Keratinocyte (primary cell): ENCODE measurements at regions not wholly inside any gene's neighbourhood (a gene's known extent, or its start where the extent isn't known, plus 50 kb on each side); places are given as distances from the start of the nearest gene placed in this dataset.

ENCODE experiments used
- DNase-seq: peaks from one replicate; pipeline ENCODE4 v3.0.0-alpha.2; 2011; ENCODE audit warnings: low read depth, missing footprints, low spot score
- FAIRE-seq: peaks from 2 replicates; lab custom pipeline; 2011; peaks lifted over from hg19 to GRCh38; lab: Jason Lieb, UNC
- H2AFZ ChIP-seq: 2 replicates; pipeline ENCODE4 v1.6.0; 2012; ENCODE audit warnings: low read length, control low read depth, inconsistent platforms; ENCODE audit not compliant: control insufficient read depth
- H3K27ac ChIP-seq: 2 replicates; pipeline ENCODE4 v1.5.1; 2011; ENCODE audit warnings: low read length; ENCODE audit not compliant: control insufficient read depth, insufficient read depth
- H3K27me3 ChIP-seq: 3 replicates; pipeline ENCODE4 v1.6.0; 2011; ENCODE audit warnings: low read length; ENCODE audit not compliant: control insufficient read depth, insufficient read depth; ENCODE audit errors: extremely low read depth
- H3K36me3 ChIP-seq, 2 experiments: 2 replicates in 1 of 2; 3 replicates in 1 of 2; pipeline ENCODE4 v1.5.1; 2011; ENCODE audit warnings: low read length in 2 of 2, mild to moderate bottlenecking in 1 of 2; ENCODE audit not compliant: control insufficient read depth in 2 of 2, insufficient read depth in 2 of 2; ENCODE audit errors: extremely low read depth in 1 of 2
- H3K4me1 ChIP-seq: 3 replicates; pipeline ENCODE4 v1.5.1; 2011; ENCODE audit warnings: low read length; ENCODE audit not compliant: control insufficient read depth, insufficient read depth; ENCODE audit errors: extremely low read depth
- H3K4me2 ChIP-seq: 3 replicates; pipeline ENCODE4 v1.6.0; 2011; ENCODE audit warnings: low read depth, low read length; ENCODE audit not compliant: control insufficient read depth, insufficient read depth; ENCODE audit errors: extremely low read depth
- H3K4me3 ChIP-seq, 3 experiments: fragments of 200-600 bp in 1 of 3; sonication (generic) in 1 of 3; 2 replicates in 2 of 3; 3 replicates in 1 of 3; pipeline ENCODE4 v1.5.1; 2011 to 2016; ENCODE audit warnings: low read length in 3 of 3, mild to moderate bottlenecking in 3 of 3, control low read depth in 2 of 3, inconsistent platforms in 1 of 3, low read depth in 1 of 3, mixed read lengths in 1 of 3, mixed run types in 1 of 3, moderate library complexity in 1 of 3; ENCODE audit not compliant: control insufficient read depth in 2 of 3, insufficient read depth in 2 of 3; ENCODE audit errors: extremely low read depth in 1 of 3
- H3K79me2 ChIP-seq: 2 replicates; pipeline ENCODE4 v1.6.0; 2012; ENCODE audit warnings: low read length; ENCODE audit not compliant: control insufficient read depth, insufficient read depth
- H3K9ac ChIP-seq: 3 replicates; pipeline ENCODE4 v1.6.0; 2011; ENCODE audit warnings: low read length; ENCODE audit not compliant: control insufficient read depth, insufficient read depth; ENCODE audit errors: extremely low read depth
- H3K9me1 ChIP-seq: 3 replicates; pipeline ENCODE4 v1.6.0; 2011; ENCODE audit warnings: low read length; ENCODE audit not compliant: control insufficient read depth, insufficient read depth; ENCODE audit errors: extremely low read depth
- H3K9me3 ChIP-seq: 2 replicates; pipeline ENCODE4 v1.5.1; 2012; ENCODE audit warnings: low read depth, low read length; ENCODE audit not compliant: control insufficient read depth
- H4K20me1 ChIP-seq: 3 replicates; pipeline ENCODE4 v1.6.0; 2011; ENCODE audit warnings: low read length; ENCODE audit not compliant: control insufficient read depth, insufficient read depth; ENCODE audit errors: extremely low read depth
- EZH2 ChIP-seq: IDR thresholded peaks from one replicate; pipeline ENCODE4 v1.6.1; 2012; ENCODE audit warnings: inconsistent platforms, mild to moderate bottlenecking, low read length, moderate library complexity
- dilution Hi-C: fragments of 300-500 bp; cut with MboI; formaldehyde crosslinking; loops from one replicate; pipeline ENCODE4 v1.7.0; 2020; ENCODE audit warnings: low sequenced_read_pairs; ENCODE audit not compliant: extremely low pct_ligation_motif_present
- TF ChIP-seq, protein P1 (sequence below), 3 experiments: IDR thresholded peaks in 1 of 3; conservative IDR thresholded peaks in 1 of 3; optimal IDR thresholded peaks in 1 of 3; 2 replicates in 2 of 3; 3 replicates in 1 of 3; pipeline versions ENCODE3 to v1.5.1; 2011; ENCODE audit warnings: low read length in 3 of 3, mild to moderate bottlenecking in 3 of 3, moderate library complexity in 2 of 3, control low read depth in 1 of 3, inconsistent platforms in 1 of 3; ENCODE audit not compliant: insufficient read depth in 2 of 3; ENCODE audit errors: extremely low read depth in 1 of 3

DNA sequence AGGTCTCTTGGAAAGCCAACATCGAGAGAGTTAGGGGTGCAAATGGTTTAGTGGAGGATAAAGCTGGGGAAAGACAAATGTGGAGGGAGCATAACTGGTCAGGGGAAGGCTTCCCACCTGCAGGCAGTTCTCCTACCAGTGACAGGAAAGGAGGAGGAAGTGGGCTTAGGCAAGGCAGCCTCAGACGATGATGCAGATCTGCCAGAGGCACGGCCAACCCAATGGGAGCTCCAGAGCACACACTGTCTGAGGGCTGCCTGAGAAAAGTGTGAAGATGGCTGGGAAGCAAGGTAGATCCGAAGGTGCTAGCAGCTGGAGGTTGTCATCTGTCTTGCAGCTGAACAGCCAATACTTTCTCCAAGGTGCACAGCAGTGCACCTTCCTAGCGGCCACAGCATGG is 178.8 kb downstream of the C7orf25 start:
- TF ChIP-seq, protein P1, sequence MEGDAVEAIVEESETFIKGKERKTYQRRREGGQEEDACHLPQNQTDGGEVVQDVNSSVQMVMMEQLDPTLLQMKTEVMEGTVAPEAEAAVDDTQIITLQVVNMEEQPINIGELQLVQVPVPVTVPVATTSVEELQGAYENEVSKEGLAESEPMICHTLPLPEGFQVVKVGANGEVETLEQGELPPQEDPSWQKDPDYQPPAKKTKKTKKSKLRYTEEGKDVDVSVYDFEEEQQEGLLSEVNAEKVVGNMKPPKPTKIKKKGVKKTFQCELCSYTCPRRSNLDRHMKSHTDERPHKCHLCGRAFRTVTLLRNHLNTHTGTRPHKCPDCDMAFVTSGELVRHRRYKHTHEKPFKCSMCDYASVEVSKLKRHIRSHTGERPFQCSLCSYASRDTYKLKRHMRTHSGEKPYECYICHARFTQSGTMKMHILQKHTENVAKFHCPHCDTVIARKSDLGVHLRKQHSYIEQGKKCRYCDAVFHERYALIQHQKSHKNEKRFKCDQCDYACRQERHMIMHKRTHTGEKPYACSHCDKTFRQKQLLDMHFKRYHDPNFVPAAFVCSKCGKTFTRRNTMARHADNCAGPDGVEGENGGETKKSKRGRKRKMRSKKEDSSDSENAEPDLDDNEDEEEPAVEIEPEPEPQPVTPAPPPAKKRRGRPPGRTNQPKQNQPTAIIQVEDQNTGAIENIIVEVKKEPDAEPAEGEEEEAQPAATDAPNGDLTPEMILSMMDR (optimal IDR thresholded peaks at IDR 0.05 in 1 of 3, IDR thresholded peaks at IDR 0.05 in 1 of 3, conservative IDR thresholded peaks at IDR 0.05 in 1 of 3; ENCODE audit: extremely low read depth in 1 of 3, insufficient read depth in 2 of 3, low read length in 3 of 3), result no peak
- TF ChIP-seq EZH2, result no peak
- Histone ChIP-seq H3K4me1 (no peaks in the 10 kb centered on the region), H3K4me3 (no peak overlapping the region), H4K20me1 (no peaks in the 10 kb centered on the region), H3K36me3 (no peaks in the 10 kb centered on the region), H3K27ac (no peak overlapping the region), H2AFZ (no peak overlapping the region), H3K9ac (no peak overlapping the region), H3K27me3 (peaks cover 5% of the 10 kb centered on the region), H3K9me1 (no peaks in the 10 kb centered on the region), H3K4me2 (no peak overlapping the region), H3K79me2 (no peaks in the 10 kb centered on the region), H3K9me3 (no peaks in the 10 kb centered on the region)
- dilution Hi-C loops, result no loop called here
- no peak for FAIRE-seq
- no peak for DNase-seq

DNA sequence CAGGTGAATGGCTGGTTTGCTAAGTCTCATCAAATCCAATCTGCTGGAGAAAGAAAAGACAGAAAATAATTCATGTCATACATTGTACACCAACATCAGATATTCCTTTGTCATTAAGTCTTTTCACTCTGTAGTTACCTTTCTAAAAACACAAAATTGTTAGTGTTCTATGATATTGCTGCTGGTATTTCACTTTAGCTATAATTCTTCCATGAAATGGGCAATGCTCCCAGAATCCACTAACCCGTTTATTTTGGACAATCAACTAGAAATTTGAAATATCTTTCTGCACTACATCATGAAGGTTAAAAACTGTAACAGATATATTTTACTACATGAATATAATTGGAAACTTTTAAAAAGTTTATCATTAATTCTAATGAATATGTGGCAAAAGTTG is 181.3 kb downstream of the C7orf25 start:
- FAIRE-seq (no peak), DNase-seq (no peak)
- H2AFZ ChIP-seq, result no peak overlapping the region
- no peaks in the 10 kb centered on the region for H3K9me3 ChIP-seq
- H3K36me3 ChIP-seq, result no peaks in the 10 kb centered on the region
- no peak overlapping the region for H3K27ac ChIP-seq
- H3K4me3 ChIP-seq, result no peak overlapping the region
- TF ChIP-seq EZH2, result no peak
- TF ChIP-seq, protein P1 (optimal IDR thresholded peaks at IDR 0.05 in 1 of 3, IDR thresholded peaks at IDR 0.05 in 1 of 3, conservative IDR thresholded peaks at IDR 0.05 in 1 of 3; ENCODE audit: extremely low read depth in 1 of 3, insufficient read depth in 2 of 3, low read length in 3 of 3), result no peak
- peaks cover 5% of the 10 kb centered on the region for H3K27me3 ChIP-seq
- no peaks in the 10 kb centered on the region for H4K20me1 ChIP-seq
- dilution Hi-C loops, result no loop called here
- H3K4me1 ChIP-seq, result no peaks in the 10 kb centered on the region
- no peaks in the 10 kb centered on the region for H3K79me2 ChIP-seq
- no peak overlapping the region for H3K9ac ChIP-seq
- H3K4me2 ChIP-seq, result no peak overlapping the region
- no peaks in the 10 kb centered on the region for H3K9me1 ChIP-seq
